ENCODE measurements at regions not wholly inside any gene's neighbourhood (a gene's known extent, or its start where the extent isn't known, plus 50 kb on each side); places are given as distances from the start of the nearest gene placed in this dataset.

DNA sequence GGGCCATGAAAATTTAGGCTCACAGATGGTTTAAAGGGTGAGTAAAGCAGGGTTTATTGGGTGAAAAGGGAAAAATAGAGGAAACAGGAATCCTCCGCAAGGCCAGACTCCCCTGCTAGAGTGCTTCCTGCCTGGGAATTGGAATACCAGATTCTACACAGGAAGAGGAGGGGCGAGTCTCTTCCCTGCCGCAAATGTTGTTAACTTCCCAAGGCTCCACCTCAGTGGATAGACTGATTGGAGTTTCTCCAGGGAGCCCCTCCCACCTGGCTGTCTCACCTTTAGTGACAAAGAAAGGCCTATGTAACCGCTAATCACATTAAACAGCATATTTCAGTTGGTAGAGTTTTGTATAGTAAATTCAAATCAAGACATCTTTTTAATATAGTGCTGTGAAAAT, 1450.1 kb downstream of the KCNT2 start (continued):
- TF ChIP-seq, protein P1, sequence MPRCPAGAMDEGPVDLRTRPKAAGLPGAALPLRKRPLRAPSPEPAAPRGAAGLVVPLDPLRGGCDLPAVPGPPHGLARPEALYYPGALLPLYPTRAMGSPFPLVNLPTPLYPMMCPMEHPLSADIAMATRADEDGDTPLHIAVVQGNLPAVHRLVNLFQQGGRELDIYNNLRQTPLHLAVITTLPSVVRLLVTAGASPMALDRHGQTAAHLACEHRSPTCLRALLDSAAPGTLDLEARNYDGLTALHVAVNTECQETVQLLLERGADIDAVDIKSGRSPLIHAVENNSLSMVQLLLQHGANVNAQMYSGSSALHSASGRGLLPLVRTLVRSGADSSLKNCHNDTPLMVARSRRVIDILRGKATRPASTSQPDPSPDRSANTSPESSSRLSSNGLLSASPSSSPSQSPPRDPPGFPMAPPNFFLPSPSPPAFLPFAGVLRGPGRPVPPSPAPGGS (IDR thresholded peaks at IDR 0.05; ENCODE audit: borderline replicate concordance, insufficient read depth, low read depth, low read length, poor library complexity, severe bottlenecking), result no peak
- TF ChIP-seq HDGF (IDR thresholded peaks at IDR 0.05), result no peak

DNA sequence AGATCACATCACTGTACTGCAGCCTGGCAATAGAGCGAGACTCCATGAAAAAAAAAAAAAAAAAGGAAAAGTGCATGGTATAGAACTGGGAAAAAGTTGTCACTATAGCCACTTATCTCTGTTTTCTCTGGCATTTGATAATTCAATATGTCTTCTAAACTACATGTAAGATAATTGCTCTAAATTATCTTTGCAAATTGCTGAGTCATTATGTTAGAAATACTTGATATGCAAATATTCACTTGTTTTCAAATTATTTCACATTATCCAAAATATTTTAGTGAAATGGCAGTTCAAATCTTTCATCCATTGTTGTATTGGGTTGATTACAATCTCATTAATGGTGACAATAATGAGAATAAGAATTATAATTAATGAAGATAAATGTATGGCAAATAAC, 1455.1 kb downstream of the KCNT2 start:
- no peak for ATAC-seq
- no TSS peak for BruUV-seq (replicated peaks)
- POLR2A ChIA-PET, result no interaction called here
- TF ChIP-seq HDGF (IDR thresholded peaks at IDR 0.05) (no peak), CHD1 (IDR thresholded peaks at IDR 0.05; ENCODE audit: low read depth, low read length) (no peak), NFYA (IDR thresholded peaks at IDR 0.05; ENCODE audit: borderline replicate concordance, low read depth, low read length) (no peak), SMC3 (IDR thresholded peaks at IDR 0.05; ENCODE audit: borderline replicate concordance, low read length) (no peak), SMAD5 (IDR thresholded peaks at IDR 0.05; ENCODE audit: low read depth) (no peak), IRF4 (IDR thresholded peaks at IDR 0.05; ENCODE audit: low read depth, low read length) (no peak), POLR2AphosphoS5 (IDR thresholded peaks at IDR 0.05; ENCODE audit: low read length) (no peak), ETV6 (conservative IDR thresholded peaks at IDR 0.05 in 1 of 2, IDR thresholded peaks at IDR 0.05 in 1 of 2; ENCODE audit: borderline replicate concordance in 1 of 2, low read depth in 1 of 2) (no peak), RAD51 (IDR thresholded peaks at IDR 0.05) (no peak), CBX5 (IDR thresholded peaks at IDR 0.05; ENCODE audit: low read depth) (no peak), PAX8 (IDR thresholded peaks at IDR 0.05) (no peak), BACH1 (IDR thresholded peaks at IDR 0.05; ENCODE audit: borderline replicate concordance) (no peak), PAX5 (IDR thresholded peaks at IDR 0.05; ENCODE audit: borderline replicate concordance, low read depth, low read length) (no peak)
- TF ChIP-seq, protein P2, sequence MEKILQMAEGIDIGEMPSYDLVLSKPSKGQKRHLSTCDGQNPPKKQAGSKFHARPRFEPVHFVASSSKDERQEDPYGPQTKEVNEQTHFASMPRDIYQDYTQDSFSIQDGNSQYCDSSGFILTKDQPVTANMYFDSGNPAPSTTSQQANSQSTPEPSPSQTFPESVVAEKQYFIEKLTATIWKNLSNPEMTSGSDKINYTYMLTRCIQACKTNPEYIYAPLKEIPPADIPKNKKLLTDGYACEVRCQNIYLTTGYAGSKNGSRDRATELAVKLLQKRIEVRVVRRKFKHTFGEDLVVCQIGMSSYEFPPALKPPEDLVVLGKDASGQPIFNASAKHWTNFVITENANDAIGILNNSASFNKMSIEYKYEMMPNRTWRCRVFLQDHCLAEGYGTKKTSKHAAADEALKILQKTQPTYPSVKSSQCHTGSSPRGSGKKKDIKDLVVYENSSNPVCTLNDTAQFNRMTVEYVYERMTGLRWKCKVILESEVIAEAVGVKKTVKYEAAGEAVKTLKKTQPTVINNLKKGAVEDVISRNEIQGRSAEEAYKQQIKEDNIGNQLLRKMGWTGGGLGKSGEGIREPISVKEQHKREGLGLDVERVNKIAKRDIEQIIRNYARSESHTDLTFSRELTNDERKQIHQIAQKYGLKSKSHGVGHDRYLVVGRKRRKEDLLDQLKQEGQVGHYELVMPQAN (conservative IDR thresholded peaks at IDR 0.05), result no peak
- TF ChIP-seq, protein P3, sequence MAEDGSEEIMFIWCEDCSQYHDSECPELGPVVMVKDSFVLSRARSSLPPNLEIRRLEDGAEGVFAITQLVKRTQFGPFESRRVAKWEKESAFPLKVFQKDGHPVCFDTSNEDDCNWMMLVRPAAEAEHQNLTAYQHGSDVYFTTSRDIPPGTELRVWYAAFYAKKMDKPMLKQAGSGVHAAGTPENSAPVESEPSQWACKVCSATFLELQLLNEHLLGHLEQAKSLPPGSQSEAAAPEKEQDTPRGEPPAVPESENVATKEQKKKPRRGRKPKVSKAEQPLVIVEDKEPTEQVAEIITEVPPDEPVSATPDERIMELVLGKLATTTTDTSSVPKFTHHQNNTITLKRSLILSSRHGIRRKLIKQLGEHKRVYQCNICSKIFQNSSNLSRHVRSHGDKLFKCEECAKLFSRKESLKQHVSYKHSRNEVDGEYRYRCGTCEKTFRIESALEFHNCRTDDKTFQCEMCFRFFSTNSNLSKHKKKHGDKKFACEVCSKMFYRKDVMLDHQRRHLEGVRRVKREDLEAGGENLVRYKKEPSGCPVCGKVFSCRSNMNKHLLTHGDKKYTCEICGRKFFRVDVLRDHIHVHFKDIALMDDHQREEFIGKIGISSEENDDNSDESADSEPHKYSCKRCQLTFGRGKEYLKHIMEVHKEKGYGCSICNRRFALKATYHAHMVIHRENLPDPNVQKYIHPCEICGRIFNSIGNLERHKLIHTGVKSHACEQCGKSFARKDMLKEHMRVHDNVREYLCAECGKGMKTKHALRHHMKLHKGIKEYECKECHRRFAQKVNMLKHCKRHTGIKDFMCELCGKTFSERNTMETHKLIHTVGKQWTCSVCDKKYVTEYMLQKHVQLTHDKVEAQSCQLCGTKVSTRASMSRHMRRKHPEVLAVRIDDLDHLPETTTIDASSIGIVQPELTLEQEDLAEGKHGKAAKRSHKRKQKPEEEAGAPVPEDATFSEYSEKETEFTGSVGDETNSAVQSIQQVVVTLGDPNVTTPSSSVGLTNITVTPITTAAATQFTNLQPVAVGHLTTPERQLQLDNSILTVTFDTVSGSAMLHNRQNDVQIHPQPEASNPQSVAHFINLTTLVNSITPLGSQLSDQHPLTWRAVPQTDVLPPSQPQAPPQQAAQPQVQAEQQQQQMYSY (CRISPR knock-in tag; IDR thresholded peaks at IDR 0.05), result no peak
- TF ChIP-seq, protein P4, sequence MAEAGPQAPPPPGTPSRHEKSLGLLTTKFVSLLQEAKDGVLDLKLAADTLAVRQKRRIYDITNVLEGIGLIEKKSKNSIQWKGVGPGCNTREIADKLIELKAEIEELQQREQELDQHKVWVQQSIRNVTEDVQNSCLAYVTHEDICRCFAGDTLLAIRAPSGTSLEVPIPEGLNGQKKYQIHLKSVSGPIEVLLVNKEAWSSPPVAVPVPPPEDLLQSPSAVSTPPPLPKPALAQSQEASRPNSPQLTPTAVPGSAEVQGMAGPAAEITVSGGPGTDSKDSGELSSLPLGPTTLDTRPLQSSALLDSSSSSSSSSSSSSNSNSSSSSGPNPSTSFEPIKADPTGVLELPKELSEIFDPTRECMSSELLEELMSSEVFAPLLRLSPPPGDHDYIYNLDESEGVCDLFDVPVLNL (IDR thresholded peaks at IDR 0.05; ENCODE audit: low read depth, low read length), result no peak

More for the DNA sequence above, 1455.1 kb downstream of the KCNT2 start:
- Histone ChIP-seq H4K20me1 (ENCODE audit: control insufficient read depth, insufficient read depth) (no peaks in the 10 kb centered on the region), H3K9me3 (replicated peaks; ENCODE audit: control insufficient read depth, insufficient read depth, low read length) (no peaks in the 10 kb centered on the region), H3K4me3 (no peak overlapping the region), H3K79me2 (ENCODE audit: control insufficient read depth, insufficient read depth, low read length) (no peaks in the 10 kb centered on the region), H2AFZ (ENCODE audit: control insufficient read depth, low read depth, low read length) (no peak overlapping the region), H3K36me3 (ENCODE audit: control insufficient read depth in 2 of 2, insufficient read depth in 2 of 2, low read length in 1 of 2) (no peaks in the 10 kb centered on the region), H3K4me1 (ENCODE audit: control insufficient read depth, insufficient read depth, low read length) (no peaks in the 10 kb centered on the region), H3K27ac (ENCODE audit: control insufficient read depth, insufficient read depth) (no peak overlapping the region), H3K4me2 (ENCODE audit: control insufficient read depth, insufficient read depth) (no peak overlapping the region), H3K9ac (ENCODE audit: control insufficient read depth, insufficient read depth, low read length) (no peak overlapping the region), H3K27me3 (replicated peaks in 1 of 2; ENCODE audit: control insufficient read depth in 2 of 2, insufficient read depth in 2 of 2, low read length in 1 of 2) (no peaks in the 10 kb centered on the region)
- no peak for DNase-seq (ENCODE audit: low read depth, low spot score)
- ChIA-PET RAD21 (ENCODE audit: unreplicated experiment) (no interaction called here), SMC1A (ENCODE audit: uncharacterized antibody, unreplicated experiment) (no interaction called here), CTCF (no interaction called here)
- in situ Hi-C loops (cut with MboI) (no loop called here), intact Hi-C loops (cut with micrococcal nuclease; ENCODE audit: unreplicated experiment) (no loop called here)
- no peak for FAIRE-seq
- no CpG with 5 or more reads among the region's 1 CpG for WGBS (ENCODE audit: insufficient coverage, insufficient replicate concordance, low lambda C conversion rate, missing lambda C conversion rate)
